ENCODE measurements at regions not wholly inside any gene's neighbourhood (a gene's known extent, or its start where the extent isn't known, plus 50 kb on each side); places are given as distances from the start of the nearest gene placed in this dataset.

GRCh38 chr4:184309241-184310170 is 91.8 kb upstream of the ENPP6 start:
- H3K4me3 ChIP-seq = no peak overlapping the region
- no peaks in the 10 kb centered on the region for H3K27me3 ChIP-seq (ENCODE audit: low read depth)
- H3K4me1 ChIP-seq = peaks cover 9% of the 10 kb centered on the region
- TF ChIP-seq CTCF (IDR thresholded peaks at IDR 0.05; ENCODE audit: borderline replicate concordance) = no peak
- H3K27ac ChIP-seq (replicated peaks) = no peak overlapping the region
- H3K36me3 ChIP-seq = no peaks in the 10 kb centered on the region
- DNase-seq = no peak
- intact Hi-C loops (cut with micrococcal nuclease) = no loop called here
- H3K9me3 ChIP-seq (replicated peaks) = peaks cover 4% of the 10 kb centered on the region

- Histone ChIP-seq H3K4me1 (peaks cover 9% of the 10 kb centered on the region), H3K27me3 (ENCODE audit: low read depth) (no peaks in the 10 kb centered on the region), H3K9me3 (replicated peaks) (peaks cover 15% of the 10 kb centered on the region), H3K36me3 (no peaks in the 10 kb centered on the region), H3K4me3 (no peak overlapping the region), H3K27ac (replicated peaks) (no peak overlapping the region)
- no peak for DNase-seq
- intact Hi-C loops (cut with micrococcal nuclease) = no loop called here
- TF ChIP-seq CTCF (IDR thresholded peaks at IDR 0.05; ENCODE audit: borderline replicate concordance) = no peak
Measured at GRCh38 chr4:184306949-184307348, 89.3 kb upstream of the ENPP6 start.

- Histone ChIP-seq H3K9me3 (replicated peaks) (peaks cover 15% of the 10 kb centered on the region), H3K36me3 (no peaks in the 10 kb centered on the region), H3K27ac (replicated peaks) (no peak overlapping the region), H3K4me1 (peaks cover 9% of the 10 kb centered on the region), H3K27me3 (ENCODE audit: low read depth) (no peaks in the 10 kb centered on the region), H3K4me3 (no peak overlapping the region)
- no peak for TF ChIP-seq CTCF (IDR thresholded peaks at IDR 0.05; ENCODE audit: borderline replicate concordance)
- intact Hi-C loops (cut with micrococcal nuclease) = no loop called here
- DNase-seq = no peak
Measured at GRCh38 chr4:184306470-184306869, 88.8 kb upstream of the ENPP6 start.

GRCh38 chr4:184300816-184301215 is 83.1 kb upstream of the ENPP6 start:
- H3K27me3 ChIP-seq (ENCODE audit: low read depth) = no peaks in the 10 kb centered on the region
- no peak for TF ChIP-seq CTCF (IDR thresholded peaks at IDR 0.05; ENCODE audit: borderline replicate concordance)
- peaks cover 15% of the 10 kb centered on the region for H3K9me3 ChIP-seq (replicated peaks)
- H3K27ac ChIP-seq (replicated peaks) = no peak overlapping the region
- H3K4me1 ChIP-seq = no peaks in the 10 kb centered on the region
- no peak overlapping the region for H3K4me3 ChIP-seq
- H3K36me3 ChIP-seq = no peaks in the 10 kb centered on the region
- no peak for DNase-seq
- intact Hi-C loops (cut with micrococcal nuclease) = no loop called here

GRCh38 chr4:184298254-184298653 is 80.6 kb upstream of the ENPP6 start:
- H3K4me1 ChIP-seq = peaks cover 4% of the 10 kb centered on the region
- H3K4me3 ChIP-seq = no peak overlapping the region
- no peak overlapping the region for H3K27ac ChIP-seq (replicated peaks)
- no peaks in the 10 kb centered on the region for H3K27me3 ChIP-seq (ENCODE audit: low read depth)
- TF ChIP-seq CTCF (IDR thresholded peaks at IDR 0.05; ENCODE audit: borderline replicate concordance) = no peak
- no peaks in the 10 kb centered on the region for H3K36me3 ChIP-seq
- no peak for DNase-seq
- intact Hi-C loops (cut with micrococcal nuclease) = no loop called here
- H3K9me3 ChIP-seq (replicated peaks) = peaks cover 9% of the 10 kb centered on the region
